ENCODE measurements at regions not wholly inside any gene's neighbourhood (a gene's known extent, or its start where the extent isn't known, plus 50 kb on each side); places are given as distances from the start of the nearest gene placed in this dataset.

- DNase-seq (ENCODE audit: low read depth): no peak
- in situ Hi-C loops (cut with HindIII; ENCODE audit: low pct_unique_long_range_greater_than_20kb, low sequenced_read_pairs): no loop called here
Observed at GRCh38 chr11:116171271-116172140, 601.3 kb downstream of the BUD13 start.

- no peak for DNase-seq (ENCODE audit: low read depth)
Observed at GRCh38 chr11:116170526-116171120, 602.2 kb downstream of the BUD13 start.

GRCh38 chr11:116169776-116170175 lies 603.0 kb downstream of the BUD13 start:
- DNase-seq (ENCODE audit: low read depth): no peak
- in situ Hi-C loops (cut with HindIII; ENCODE audit: low pct_unique_long_range_greater_than_20kb, low sequenced_read_pairs): no loop called here

More at GRCh38 chr11:116170526-116171120, 602.2 kb downstream of the BUD13 start:
- in situ Hi-C loops (cut with HindIII; ENCODE audit: low pct_unique_long_range_greater_than_20kb, low sequenced_read_pairs): no loop called here

GRCh38 chr11:116168459-116168787 lies 604.4 kb downstream of the BUD13 start:
- DNase-seq (ENCODE audit: low read depth): no peak
- in situ Hi-C loops (cut with HindIII; ENCODE audit: low pct_unique_long_range_greater_than_20kb, low sequenced_read_pairs): no loop called here

GRCh38 chr11:116167706-116168458 lies 604.9 kb downstream of the BUD13 start:
- in situ Hi-C loops (cut with HindIII; ENCODE audit: low pct_unique_long_range_greater_than_20kb, low sequenced_read_pairs): no loop called here

GRCh38 chr11:116166573-116167465 lies 606.0 kb downstream of the BUD13 start:
- DNase-seq (ENCODE audit: low read depth): no peak

More at GRCh38 chr11:116167706-116168458, 604.9 kb downstream of the BUD13 start:
- DNase-seq (ENCODE audit: low read depth): no peak

GRCh38 chr11:116164843-116165242 lies 607.9 kb downstream of the BUD13 start:
- no peak for DNase-seq (ENCODE audit: low read depth)
- in situ Hi-C loops (cut with HindIII; ENCODE audit: low pct_unique_long_range_greater_than_20kb, low sequenced_read_pairs): no loop called here

More at GRCh38 chr11:116166573-116167465, 606.0 kb downstream of the BUD13 start:
- in situ Hi-C loops (cut with HindIII; ENCODE audit: low pct_unique_long_range_greater_than_20kb, low sequenced_read_pairs): no loop called here

- DNase-seq (ENCODE audit: low read depth): no peak
- in situ Hi-C loops (cut with HindIII; ENCODE audit: low pct_unique_long_range_greater_than_20kb, low sequenced_read_pairs): no loop called here
Observed at GRCh38 chr11:116162886-116163230, 609.9 kb downstream of the BUD13 start.

- in situ Hi-C loops (cut with HindIII; ENCODE audit: low pct_unique_long_range_greater_than_20kb, low sequenced_read_pairs): no loop called here
- DNase-seq (ENCODE audit: low read depth): no peak
Observed at GRCh38 chr11:116162086-116162885, 610.5 kb downstream of the BUD13 start.

GRCh38 chr11:116148645-116149044 lies 624.1 kb downstream of the BUD13 start:
- in situ Hi-C loops (cut with HindIII; ENCODE audit: low pct_unique_long_range_greater_than_20kb, low sequenced_read_pairs): no loop called here
- DNase-seq (ENCODE audit: low read depth): no peak

GRCh38 chr11:116148056-116148455 lies 624.7 kb downstream of the BUD13 start:
- in situ Hi-C loops (cut with HindIII; ENCODE audit: low pct_unique_long_range_greater_than_20kb, low sequenced_read_pairs): no loop called here
- DNase-seq (ENCODE audit: low read depth): no peak

GRCh38 chr11:116145187-116145865 lies 627.5 kb downstream of the BUD13 start:
- DNase-seq (ENCODE audit: low read depth): no peak
- in situ Hi-C loops (cut with HindIII; ENCODE audit: low pct_unique_long_range_greater_than_20kb, low sequenced_read_pairs): no loop called here

GRCh38 chr11:116144387-116144958 lies 628.3 kb downstream of the BUD13 start:
- in situ Hi-C loops (cut with HindIII; ENCODE audit: low pct_unique_long_range_greater_than_20kb, low sequenced_read_pairs): no loop called here
- no peak for DNase-seq (ENCODE audit: low read depth)

- in situ Hi-C loops (cut with HindIII; ENCODE audit: low pct_unique_long_range_greater_than_20kb, low sequenced_read_pairs): no loop called here
- no peak for DNase-seq (ENCODE audit: low read depth)
Observed at GRCh38 chr11:116138280-116138679, 634.1 kb upstream of the CADM1 start.

- in situ Hi-C loops (cut with HindIII; ENCODE audit: low pct_unique_long_range_greater_than_20kb, low sequenced_read_pairs): no loop called here
- no peak for DNase-seq (ENCODE audit: low read depth)
Observed at GRCh38 chr11:116137753-116138152, 633.5 kb upstream of the CADM1 start.

- no peak for DNase-seq (ENCODE audit: low read depth)
- in situ Hi-C loops (cut with HindIII; ENCODE audit: low pct_unique_long_range_greater_than_20kb, low sequenced_read_pairs): no loop called here
Observed at GRCh38 chr11:116136987-116137674, 632.9 kb upstream of the CADM1 start.

All from Caki2 (cell line).